ENCODE measurements at regions not wholly inside any gene's neighbourhood (a gene's known extent, or its start where the extent isn't known, plus 50 kb on each side); places are given as distances from the start of the nearest gene placed in this dataset.

- no peak for TF ChIP-seq CTCF (conservative IDR thresholded peaks at IDR 0.05; ENCODE audit: low read length)
- no peak for DNase-seq (ENCODE audit: low read depth)
- H3K4me3 ChIP-seq (ENCODE audit: low read length) = no peak overlapping the region
Measured at GRCh38 chr5:121745407-121745806, 106.3 kb upstream of the FTMT start.

GRCh38 chr5:121746763-121747162, 104.9 kb upstream of the FTMT start:
- no peak for DNase-seq (ENCODE audit: low read depth)
- no peak overlapping the region for H3K4me3 ChIP-seq (ENCODE audit: low read length)
- TF ChIP-seq CTCF (conservative IDR thresholded peaks at IDR 0.05; ENCODE audit: low read length) = no peak

- TF ChIP-seq CTCF (conservative IDR thresholded peaks at IDR 0.05; ENCODE audit: low read length) = no peak
- DNase-seq (ENCODE audit: low read depth) = no peak
- H3K4me3 ChIP-seq (ENCODE audit: low read length) = no peak overlapping the region
Measured at GRCh38 chr5:121748686-121749085, 103.0 kb upstream of the FTMT start.

GRCh38 chr5:121752149-121752548, 99.5 kb upstream of the FTMT start:
- no peak for DNase-seq (ENCODE audit: low read depth)
- no peak for TF ChIP-seq CTCF (conservative IDR thresholded peaks at IDR 0.05; ENCODE audit: low read length)
- H3K4me3 ChIP-seq (ENCODE audit: low read length) = no peak overlapping the region

GRCh38 chr5:121755266-121755665, 96.4 kb upstream of the FTMT start:
- no peak for TF ChIP-seq CTCF (conservative IDR thresholded peaks at IDR 0.05; ENCODE audit: low read length)
- DNase-seq (ENCODE audit: low read depth) = no peak
- H3K4me3 ChIP-seq (ENCODE audit: low read length) = no peak overlapping the region

- TF ChIP-seq CTCF (conservative IDR thresholded peaks at IDR 0.05; ENCODE audit: low read length) = no peak
- DNase-seq (ENCODE audit: low read depth) = no peak
- no peak overlapping the region for H3K4me3 ChIP-seq (ENCODE audit: low read length)
Measured at GRCh38 chr5:121757753-121758152, 93.9 kb upstream of the FTMT start.

GRCh38 chr5:121758615-121759014, 93.1 kb upstream of the FTMT start:
- no peak overlapping the region for H3K4me3 ChIP-seq (ENCODE audit: low read length)
- no peak for TF ChIP-seq CTCF (conservative IDR thresholded peaks at IDR 0.05; ENCODE audit: low read length)
- no peak for DNase-seq (ENCODE audit: low read depth)
